ENCODE measurements at regions not wholly inside any gene's neighbourhood (a gene's known extent, or its start where the extent isn't known, plus 50 kb on each side); places are given as distances from the start of the nearest gene placed in this dataset.

DNA sequence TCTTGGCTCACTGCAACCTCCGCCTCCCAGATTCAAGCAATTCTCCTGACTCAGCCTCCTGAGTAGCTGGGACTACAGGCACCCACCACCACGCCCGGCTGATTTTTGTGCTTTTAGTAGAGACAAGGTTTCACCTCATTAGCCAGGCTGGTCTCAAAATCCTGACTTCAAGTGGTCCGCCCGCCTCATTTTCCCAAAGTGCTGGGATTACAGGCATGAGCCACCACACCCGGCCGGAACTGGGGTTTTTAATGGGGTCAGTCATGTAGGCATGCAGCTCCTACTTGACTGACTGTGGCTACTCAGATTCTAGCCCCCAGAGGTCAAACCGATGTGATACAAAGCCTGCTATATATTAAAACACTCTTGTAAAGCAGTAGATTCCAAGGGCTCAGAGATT, 631.7 kb downstream of the MAT2B start:
- no peak for TF ChIP-seq ZFX (IDR thresholded peaks at IDR 0.05; ENCODE audit: borderline replicate concordance)
- TF ChIP-seq, protein P1, sequence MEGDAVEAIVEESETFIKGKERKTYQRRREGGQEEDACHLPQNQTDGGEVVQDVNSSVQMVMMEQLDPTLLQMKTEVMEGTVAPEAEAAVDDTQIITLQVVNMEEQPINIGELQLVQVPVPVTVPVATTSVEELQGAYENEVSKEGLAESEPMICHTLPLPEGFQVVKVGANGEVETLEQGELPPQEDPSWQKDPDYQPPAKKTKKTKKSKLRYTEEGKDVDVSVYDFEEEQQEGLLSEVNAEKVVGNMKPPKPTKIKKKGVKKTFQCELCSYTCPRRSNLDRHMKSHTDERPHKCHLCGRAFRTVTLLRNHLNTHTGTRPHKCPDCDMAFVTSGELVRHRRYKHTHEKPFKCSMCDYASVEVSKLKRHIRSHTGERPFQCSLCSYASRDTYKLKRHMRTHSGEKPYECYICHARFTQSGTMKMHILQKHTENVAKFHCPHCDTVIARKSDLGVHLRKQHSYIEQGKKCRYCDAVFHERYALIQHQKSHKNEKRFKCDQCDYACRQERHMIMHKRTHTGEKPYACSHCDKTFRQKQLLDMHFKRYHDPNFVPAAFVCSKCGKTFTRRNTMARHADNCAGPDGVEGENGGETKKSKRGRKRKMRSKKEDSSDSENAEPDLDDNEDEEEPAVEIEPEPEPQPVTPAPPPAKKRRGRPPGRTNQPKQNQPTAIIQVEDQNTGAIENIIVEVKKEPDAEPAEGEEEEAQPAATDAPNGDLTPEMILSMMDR (IDR thresholded peaks at IDR 0.05): no peak
- H3K27ac ChIP-seq: no peak overlapping the region

DNA sequence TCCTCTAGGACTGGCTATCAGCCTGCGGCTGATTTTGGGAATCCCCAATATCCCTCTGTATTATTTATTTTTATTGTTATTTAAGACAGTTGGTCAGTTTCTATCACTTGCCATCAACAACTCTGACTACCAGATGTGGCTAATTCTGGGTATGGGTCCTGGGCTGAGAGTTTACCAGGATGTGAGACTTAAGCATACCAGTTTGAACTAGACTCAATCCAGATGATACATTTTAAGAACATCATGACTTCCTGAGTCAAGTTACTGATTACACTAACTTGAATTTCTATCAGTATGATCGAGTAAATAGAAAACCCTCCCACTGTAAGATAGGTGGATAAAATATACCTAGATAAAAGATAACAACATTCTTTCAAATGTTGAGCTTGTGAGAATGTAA, 634.0 kb downstream of the MAT2B start:
- TF ChIP-seq, protein P1 (IDR thresholded peaks at IDR 0.05): no peak
- no peak for TF ChIP-seq ZFX (IDR thresholded peaks at IDR 0.05; ENCODE audit: borderline replicate concordance)
- no peak overlapping the region for H3K27ac ChIP-seq

DNA sequence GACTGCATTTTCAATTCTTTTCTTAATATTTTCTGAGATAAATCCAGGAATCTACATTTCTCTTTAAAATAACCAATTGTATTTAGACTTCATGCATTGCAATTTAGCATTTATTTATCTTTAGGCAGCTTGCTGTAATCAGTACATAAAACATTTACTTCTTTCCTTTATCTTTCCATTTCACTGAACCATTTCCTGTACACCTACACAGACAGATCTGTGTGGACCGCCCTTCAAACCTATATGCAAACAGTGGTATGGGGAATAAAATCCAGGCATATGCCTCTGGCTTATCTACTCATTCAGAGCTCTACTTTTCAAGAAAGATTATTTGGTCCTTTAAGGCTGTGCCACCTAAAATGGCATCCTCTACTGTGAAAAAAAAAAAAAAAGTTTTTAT, 640.0 kb downstream of the MAT2B start:
- no peak overlapping the region for H3K27ac ChIP-seq
- TF ChIP-seq, protein P1 (IDR thresholded peaks at IDR 0.05): no peak
- TF ChIP-seq ZFX (IDR thresholded peaks at IDR 0.05; ENCODE audit: borderline replicate concordance): no peak

DNA sequence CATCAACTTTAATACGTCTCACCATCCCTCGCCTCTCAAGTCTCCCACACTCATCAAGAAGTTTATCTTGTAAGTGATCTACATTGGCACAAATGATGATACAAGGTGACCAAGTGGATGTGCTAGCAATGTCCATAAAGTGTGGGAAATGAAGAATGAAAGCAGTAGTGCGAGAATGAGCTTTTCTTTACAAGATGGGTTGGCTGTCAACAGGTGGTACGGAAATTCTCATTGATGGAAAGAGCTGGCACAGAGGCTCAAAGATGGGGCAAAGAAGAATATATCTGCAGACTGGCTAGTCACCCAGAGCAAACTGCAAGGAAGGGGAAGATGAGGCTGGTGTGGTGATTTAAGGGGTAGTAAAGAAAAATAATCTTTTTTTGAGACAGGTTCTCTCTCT, 640.8 kb downstream of the MAT2B start:
- H3K27ac ChIP-seq: no peak overlapping the region
- TF ChIP-seq, protein P1 (IDR thresholded peaks at IDR 0.05): no peak
- TF ChIP-seq ZFX (IDR thresholded peaks at IDR 0.05; ENCODE audit: borderline replicate concordance): no peak

DNA sequence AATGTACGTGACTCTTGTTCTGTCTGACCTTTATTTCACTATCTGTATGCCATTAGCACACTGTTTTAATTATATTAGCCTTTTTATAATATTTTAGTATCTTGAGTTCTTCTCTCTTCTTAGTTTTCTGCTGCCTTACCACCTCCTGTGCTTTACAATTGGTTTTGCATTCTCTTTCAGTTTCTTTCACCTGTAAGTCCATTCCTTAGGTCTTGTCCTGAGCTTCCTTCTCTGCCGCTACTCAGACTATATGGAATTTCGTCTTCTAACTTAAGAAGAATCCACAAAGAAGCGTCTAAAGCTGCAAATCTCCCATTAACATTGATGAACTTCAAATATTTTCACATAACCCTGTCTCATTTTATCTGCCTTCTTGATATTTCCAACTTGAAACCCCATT, 642.9 kb downstream of the MAT2B start:
- no peak overlapping the region for H3K27ac ChIP-seq
- TF ChIP-seq, protein P1 (IDR thresholded peaks at IDR 0.05): no peak
- no peak for TF ChIP-seq ZFX (IDR thresholded peaks at IDR 0.05; ENCODE audit: borderline replicate concordance)

DNA sequence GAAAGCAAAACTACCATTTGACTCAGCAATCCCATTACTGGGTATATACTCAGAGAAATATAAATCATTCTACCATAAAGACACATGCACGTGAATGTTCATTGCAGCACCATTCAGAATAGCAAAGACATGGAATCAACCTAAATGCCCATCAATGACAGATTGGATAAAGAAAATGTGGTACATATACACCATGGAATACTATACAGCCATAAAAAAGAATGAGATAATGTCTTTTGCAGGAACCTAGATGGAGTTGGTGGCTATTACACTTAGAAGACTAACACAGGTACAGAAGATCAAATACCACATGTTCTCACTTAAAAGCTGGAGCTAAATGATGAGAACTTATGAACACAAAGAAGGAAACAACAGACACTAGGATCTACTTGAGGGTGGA, 647.1 kb downstream of the MAT2B start:
- peak overlapping the region; percentile 90 for H3K27ac ChIP-seq

DNA sequence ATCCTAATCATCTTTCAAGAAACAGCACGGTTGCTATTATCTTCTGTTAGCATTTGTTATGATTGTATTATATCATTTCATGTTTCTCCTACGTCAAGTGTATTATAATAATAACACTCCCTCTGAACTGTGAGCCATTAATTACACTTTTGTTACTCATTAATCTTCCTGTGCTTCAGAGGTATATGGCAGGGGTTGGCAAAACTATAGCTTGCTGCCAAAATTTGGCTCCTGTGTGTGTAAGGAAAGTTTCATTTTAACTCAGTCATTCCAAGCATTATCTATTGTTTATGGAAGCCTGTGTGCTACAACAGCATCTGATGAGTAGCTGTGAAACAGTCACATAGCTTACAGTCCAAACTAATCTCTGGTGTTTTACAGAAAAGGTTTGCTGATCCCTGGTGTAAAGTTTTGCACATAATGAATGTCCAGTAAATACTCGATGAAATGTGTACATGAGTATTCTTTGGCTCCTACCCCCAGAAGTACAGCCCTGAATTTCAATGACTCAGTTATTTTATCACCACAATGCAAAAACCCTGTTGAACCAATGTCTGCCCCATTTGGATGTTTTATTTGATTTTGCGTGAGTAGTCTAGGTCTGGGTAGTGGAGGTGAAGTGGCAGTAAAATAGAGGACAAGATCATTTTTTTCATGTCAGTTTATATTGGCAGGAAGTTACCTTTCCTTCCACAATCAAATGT, 648.2 kb downstream of the MAT2B start:
- no peak for TF ChIP-seq ZFX (IDR thresholded peaks at IDR 0.05; ENCODE audit: borderline replicate concordance)
- TF ChIP-seq, protein P1 (IDR thresholded peaks at IDR 0.05): no peak
- peak overlapping the region; percentile 90 for H3K27ac ChIP-seq

DNA sequence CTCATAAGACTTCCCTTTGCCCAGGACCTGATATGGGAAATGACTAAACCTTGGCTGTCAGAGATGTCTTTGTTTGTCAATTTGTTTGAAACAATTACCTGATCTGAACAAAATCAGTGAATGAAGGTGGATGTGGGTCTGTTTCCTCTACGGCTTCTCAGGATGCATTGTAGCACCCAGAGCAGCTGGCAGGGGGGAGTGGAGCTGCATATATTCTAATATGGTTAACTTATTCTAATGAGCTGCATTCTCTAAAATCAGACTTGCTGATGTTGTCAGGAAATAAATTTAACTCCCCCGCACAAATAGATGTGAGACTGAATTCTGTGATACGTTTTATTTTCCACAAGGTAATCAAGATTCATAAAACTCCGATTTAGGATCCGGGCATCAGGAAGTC, 665.4 kb downstream of the MAT2B start:
- no peak overlapping the region for H3K27ac ChIP-seq
- no peak for TF ChIP-seq ZFX (IDR thresholded peaks at IDR 0.05; ENCODE audit: borderline replicate concordance)
- TF ChIP-seq, protein P1 (IDR thresholded peaks at IDR 0.05): no peak
